SK-N-SH treated with all-trans-retinoic acid at 6 μM for 48 hours (cell line): ENCODE measurements at regions not wholly inside any gene's neighbourhood (a gene's known extent, or its start where the extent isn't known, plus 50 kb on each side); places are given as distances from the start of the nearest gene placed in this dataset.

ENCODE experiments used
- ATAC-seq: fragments of 200-7000 bp; cut with Tn5 transposase; 3 replicates; pipeline ENCODE4 v1.9.1; 2020; ENCODE audit warnings: mild to moderate bottlenecking, moderate library complexity
- ARNTL ChIP-seq: fragments of 450-650 bp; formaldehyde crosslinking; IDR thresholded peaks from 2 replicates; pipeline ENCODE4 v1.5.0; 2020; ENCODE audit warnings: low read depth, mild to moderate bottlenecking, moderate library complexity, borderline replicate concordance
- BACH2 ChIP-seq: fragments of 250-450 bp; sonication (Bioruptor Pico); IDR thresholded peaks from 2 replicates; pipeline ENCODE4 v1.9.0; 2021; ENCODE audit warnings: mild to moderate bottlenecking, borderline replicate concordance
- CSDC2 ChIP-seq: fragments of 250-450 bp; sonication (Bioruptor Pico); IDR thresholded peaks from 2 replicates; pipeline ENCODE4 v1.5.0; 2020; ENCODE audit warnings: mild to moderate bottlenecking, moderate library complexity
- GLIS3 ChIP-seq: fragments of 250-450 bp; sonication (Bioruptor Pico); IDR thresholded peaks from 2 replicates; pipeline ENCODE4 v1.5.0; 2020; ENCODE audit warnings: mild to moderate bottlenecking, moderate library complexity
- ISL1 ChIP-seq: fragments of 250-450 bp; sonication (Bioruptor Pico); IDR thresholded peaks from 2 replicates; pipeline ENCODE4 v2.1.2; 2022; ENCODE audit warnings: mild to moderate bottlenecking, moderate library complexity
- OSR1 ChIP-seq: fragments of 250-450 bp; sonication (Bioruptor Pico); IDR thresholded peaks from 2 replicates; pipeline ENCODE4 v1.8.0; 2022; ENCODE audit warnings: moderate library complexity, mild to moderate bottlenecking, inconsistent platforms
- POU6F1 ChIP-seq: fragments of 250-450 bp; sonication (Bioruptor Pico); IDR thresholded peaks from 2 replicates; pipeline ENCODE4 v1.8.0; 2021; ENCODE audit warnings: low read depth, mild to moderate bottlenecking, moderate library complexity, borderline replicate concordance
- PPARA ChIP-seq: fragments of 250-450 bp; sonication (Bioruptor Pico); IDR thresholded peaks from 2 replicates; pipeline ENCODE4 v1.5.0; 2020; ENCODE audit warnings: mild to moderate bottlenecking, borderline replicate concordance
- SNAI2 ChIP-seq: fragments of 250-450 bp; sonication (Bioruptor Pico); IDR thresholded peaks from 2 replicates; pipeline ENCODE4 v1.5.0; 2020; ENCODE audit warnings: mild to moderate bottlenecking, moderate library complexity
- TCF4 ChIP-seq: fragments of 250-450 bp; sonication (Bioruptor Pico); IDR thresholded peaks from 2 replicates; pipeline ENCODE4 v1.8.0; 2021; ENCODE audit warnings: mild to moderate bottlenecking, moderate library complexity, borderline replicate concordance
- TOX ChIP-seq: fragments of 250-450 bp; sonication (Bioruptor Pico); IDR thresholded peaks from 2 replicates; pipeline ENCODE4 v1.8.0; 2021; ENCODE audit warnings: mild to moderate bottlenecking, moderate library complexity, borderline replicate concordance
- ZC3H10 ChIP-seq: fragments of 250-450 bp; sonication (Bioruptor Pico); IDR thresholded peaks from 2 replicates; pipeline ENCODE4 v1.5.1; 2021; ENCODE audit warnings: mild to moderate bottlenecking, moderate library complexity
- ZFP3 ChIP-seq: fragments of 250-450 bp; sonication (Bioruptor Pico); IDR thresholded peaks from 2 replicates; pipeline ENCODE4 v1.5.0; 2020; ENCODE audit warnings: mild to moderate bottlenecking, moderate library complexity
- ZFP30 ChIP-seq: fragments of 450-650 bp; formaldehyde crosslinking; IDR thresholded peaks from 2 replicates; pipeline ENCODE4 v1.5.0; 2022; ENCODE audit warnings: mild to moderate bottlenecking, moderate library complexity
- ZNF565 ChIP-seq: fragments of 450-650 bp; formaldehyde crosslinking; conservative IDR thresholded peaks from 2 replicates; pipeline ENCODE4 v1.5.0; 2020; ENCODE audit warnings: low read depth, mild to moderate bottlenecking, moderate library complexity
- ZNF8 ChIP-seq: fragments of 450-650 bp; formaldehyde crosslinking; IDR thresholded peaks from 2 replicates; pipeline ENCODE4 v1.5.0; 2020; ENCODE audit warnings: mild to moderate bottlenecking, moderate library complexity
- TF ChIP-seq, protein P1 (sequence below): fragments of 250-450 bp; sonication (Bioruptor Pico); IDR thresholded peaks from 2 replicates; pipeline ENCODE4 v1.5.0; 2020; ENCODE audit warnings: mild to moderate bottlenecking, moderate library complexity
- TF ChIP-seq, protein P2 (sequence below): fragments of 250-450 bp; sonication (Bioruptor Pico); IDR thresholded peaks from 2 replicates; pipeline ENCODE4 v1.5.1; 2020; ENCODE audit warnings: low read depth, mild to moderate bottlenecking, moderate library complexity
- TF ChIP-seq, protein P3 (sequence below): fragments of 250-450 bp; sonication (Bioruptor Pico); IDR thresholded peaks from 2 replicates; pipeline ENCODE4 v1.8.0; 2020; ENCODE audit warnings: mild to moderate bottlenecking, moderate library complexity, borderline replicate concordance

DNA sequence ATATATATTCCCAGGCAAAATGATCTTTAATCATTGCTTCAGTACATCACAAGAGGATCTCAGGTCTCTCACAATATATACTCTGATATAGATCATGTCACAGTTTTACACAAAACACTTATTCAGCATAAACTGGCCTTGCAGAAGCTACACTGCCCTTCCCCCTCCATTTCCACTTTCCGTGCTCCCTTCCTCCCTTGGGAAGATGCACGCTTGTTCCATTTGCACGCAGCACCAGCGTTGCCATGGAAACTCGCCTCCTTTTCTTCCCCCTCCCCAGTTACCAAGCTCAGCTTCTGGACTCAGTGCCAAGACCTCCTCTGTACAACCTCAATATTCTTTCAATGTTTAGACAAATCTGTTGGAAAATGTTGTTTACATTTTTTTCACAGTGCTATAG, 154.6 kb downstream of the RFPL4B start (continued):
- TF ChIP-seq POU6F1 (CRISPR knock-in tag) (no peak), OSR1 (CRISPR knock-in tag) (no peak)
- TF ChIP-seq, protein P1, sequence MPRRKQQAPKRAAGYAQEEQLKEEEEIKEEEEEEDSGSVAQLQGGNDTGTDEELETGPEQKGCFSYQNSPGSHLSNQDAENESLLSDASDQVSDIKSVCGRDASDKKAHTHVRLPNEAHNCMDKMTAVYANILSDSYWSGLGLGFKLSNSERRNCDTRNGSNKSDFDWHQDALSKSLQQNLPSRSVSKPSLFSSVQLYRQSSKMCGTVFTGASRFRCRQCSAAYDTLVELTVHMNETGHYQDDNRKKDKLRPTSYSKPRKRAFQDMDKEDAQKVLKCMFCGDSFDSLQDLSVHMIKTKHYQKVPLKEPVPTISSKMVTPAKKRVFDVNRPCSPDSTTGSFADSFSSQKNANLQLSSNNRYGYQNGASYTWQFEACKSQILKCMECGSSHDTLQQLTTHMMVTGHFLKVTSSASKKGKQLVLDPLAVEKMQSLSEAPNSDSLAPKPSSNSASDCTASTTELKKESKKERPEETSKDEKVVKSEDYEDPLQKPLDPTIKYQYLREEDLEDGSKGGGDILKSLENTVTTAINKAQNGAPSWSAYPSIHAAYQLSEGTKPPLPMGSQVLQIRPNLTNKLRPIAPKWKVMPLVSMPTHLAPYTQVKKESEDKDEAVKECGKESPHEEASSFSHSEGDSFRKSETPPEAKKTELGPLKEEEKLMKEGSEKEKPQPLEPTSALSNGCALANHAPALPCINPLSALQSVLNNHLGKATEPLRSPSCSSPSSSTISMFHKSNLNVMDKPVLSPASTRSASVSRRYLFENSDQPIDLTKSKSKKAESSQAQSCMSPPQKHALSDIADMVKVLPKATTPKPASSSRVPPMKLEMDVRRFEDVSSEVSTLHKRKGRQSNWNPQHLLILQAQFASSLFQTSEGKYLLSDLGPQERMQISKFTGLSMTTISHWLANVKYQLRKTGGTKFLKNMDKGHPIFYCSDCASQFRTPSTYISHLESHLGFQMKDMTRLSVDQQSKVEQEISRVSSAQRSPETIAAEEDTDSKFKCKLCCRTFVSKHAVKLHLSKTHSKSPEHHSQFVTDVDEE = no peak
- TF ChIP-seq, all 23 proteins: peak for 0

DNA sequence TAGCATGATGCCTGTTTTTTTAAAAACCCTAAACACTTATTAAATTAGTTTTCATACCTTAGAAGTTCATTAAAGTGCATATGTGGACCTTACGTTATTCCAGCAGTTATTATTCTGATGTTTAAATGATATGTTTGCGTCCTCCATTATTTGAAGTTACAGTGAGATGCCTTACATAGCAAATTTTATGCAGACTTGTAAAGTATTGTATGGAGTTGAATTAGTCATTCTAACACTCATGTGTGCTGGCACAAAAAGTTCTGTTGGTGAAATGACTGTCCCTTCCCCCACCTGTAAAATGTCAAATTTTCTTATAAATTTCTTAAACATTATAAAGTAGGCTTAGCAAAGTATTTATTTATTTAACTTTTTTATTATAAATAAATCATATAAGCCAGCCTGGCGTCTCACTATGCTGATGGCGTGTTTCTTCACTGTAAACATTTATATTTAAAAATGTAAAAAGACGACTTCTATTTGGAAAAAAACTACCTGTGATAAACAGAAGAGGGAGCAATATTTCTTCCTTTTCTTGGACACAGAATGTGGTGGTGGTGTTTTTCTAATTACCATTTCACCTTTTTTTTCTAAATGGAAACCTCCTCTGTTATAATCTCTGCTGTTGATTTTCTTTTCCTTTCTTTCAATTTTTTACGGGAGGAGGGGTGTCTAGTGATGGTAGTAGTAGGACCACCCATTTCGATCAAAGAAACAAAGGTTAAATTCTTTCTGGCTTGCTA, 155.4 kb downstream of the RFPL4B start:
- ATAC-seq = no peak

GRCh38 chr6:112503091-112503596, 156.0 kb downstream of the RFPL4B start:
- TF ChIP-seq, protein P2, sequence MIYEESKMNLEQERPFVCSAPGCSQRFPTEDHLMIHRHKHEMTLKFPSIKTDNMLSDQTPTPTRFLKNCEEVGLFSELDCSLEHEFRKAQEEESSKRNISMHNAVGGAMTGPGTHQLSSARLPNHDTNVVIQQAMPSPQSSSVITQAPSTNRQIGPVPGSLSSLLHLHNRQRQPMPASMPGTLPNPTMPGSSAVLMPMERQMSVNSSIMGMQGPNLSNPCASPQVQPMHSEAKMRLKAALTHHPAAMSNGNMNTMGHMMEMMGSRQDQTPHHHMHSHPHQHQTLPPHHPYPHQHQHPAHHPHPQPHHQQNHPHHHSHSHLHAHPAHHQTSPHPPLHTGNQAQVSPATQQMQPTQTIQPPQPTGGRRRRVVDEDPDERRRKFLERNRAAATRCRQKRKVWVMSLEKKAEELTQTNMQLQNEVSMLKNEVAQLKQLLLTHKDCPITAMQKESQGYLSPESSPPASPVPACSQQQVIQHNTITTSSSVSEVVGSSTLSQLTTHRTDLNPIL = no peak
- no peak for ATAC-seq

More for the DNA sequence above, 155.4 kb downstream of the RFPL4B start:
- no peak for TF ChIP-seq POU6F1 (CRISPR knock-in tag)
- TF ChIP-seq TOX (CRISPR knock-in tag) = no peak
- no peak for TF ChIP-seq ZNF8 (CRISPR knock-in tag)
- no peak for TF ChIP-seq GLIS3 (CRISPR knock-in tag)
- no peak for TF ChIP-seq CSDC2 (CRISPR knock-in tag)
- no peak for TF ChIP-seq ZNF565 (CRISPR knock-in tag)
- no peak for TF ChIP-seq ISL1
- TF ChIP-seq ZFP30 (CRISPR knock-in tag) = no peak
- TF ChIP-seq ZFP3 (CRISPR knock-in tag) = no peak
- TF ChIP-seq, protein P3, sequence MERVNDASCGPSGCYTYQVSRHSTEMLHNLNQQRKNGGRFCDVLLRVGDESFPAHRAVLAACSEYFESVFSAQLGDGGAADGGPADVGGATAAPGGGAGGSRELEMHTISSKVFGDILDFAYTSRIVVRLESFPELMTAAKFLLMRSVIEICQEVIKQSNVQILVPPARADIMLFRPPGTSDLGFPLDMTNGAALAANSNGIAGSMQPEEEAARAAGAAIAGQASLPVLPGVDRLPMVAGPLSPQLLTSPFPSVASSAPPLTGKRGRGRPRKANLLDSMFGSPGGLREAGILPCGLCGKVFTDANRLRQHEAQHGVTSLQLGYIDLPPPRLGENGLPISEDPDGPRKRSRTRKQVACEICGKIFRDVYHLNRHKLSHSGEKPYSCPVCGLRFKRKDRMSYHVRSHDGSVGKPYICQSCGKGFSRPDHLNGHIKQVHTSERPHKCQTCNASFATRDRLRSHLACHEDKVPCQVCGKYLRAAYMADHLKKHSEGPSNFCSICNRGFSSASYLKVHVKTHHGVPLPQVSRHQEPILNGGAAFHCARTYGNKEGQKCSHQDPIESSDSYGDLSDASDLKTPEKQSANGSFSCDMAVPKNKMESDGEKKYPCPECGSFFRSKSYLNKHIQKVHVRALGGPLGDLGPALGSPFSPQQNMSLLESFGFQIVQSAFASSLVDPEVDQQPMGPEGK (CRISPR knock-in tag) = no peak
- TF ChIP-seq TCF4 (CRISPR knock-in tag) = no peak
- TF ChIP-seq PPARA (CRISPR knock-in tag) = no peak
- TF ChIP-seq OSR1 (CRISPR knock-in tag) = no peak
- no peak for TF ChIP-seq ARNTL (CRISPR knock-in tag)
- no peak for TF ChIP-seq SNAI2 (CRISPR knock-in tag)

DNA sequence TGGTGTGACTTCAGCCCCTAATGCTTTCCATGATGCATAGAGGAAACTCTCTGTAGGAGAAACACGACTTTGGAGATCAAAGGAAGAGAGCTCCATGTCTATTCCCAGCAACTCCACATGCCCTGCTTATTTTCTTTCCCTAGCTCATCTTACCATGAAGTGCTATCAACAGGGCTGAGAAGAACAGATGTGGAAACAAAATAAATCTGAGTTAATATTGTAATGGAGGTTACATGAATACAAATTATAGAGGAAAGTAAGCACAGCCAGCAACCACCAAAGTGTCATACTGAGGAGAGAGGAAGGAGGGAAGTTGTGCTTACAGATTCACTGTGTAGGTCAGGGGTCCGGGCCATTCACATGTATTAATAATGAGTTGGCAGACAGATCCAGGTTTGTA, 157.5 kb downstream of the RFPL4B start:
- ATAC-seq = no peak
- no peak for TF ChIP-seq ZFP3 (CRISPR knock-in tag)
- TF ChIP-seq ARNTL (CRISPR knock-in tag) = no peak
- no peak for TF ChIP-seq TOX (CRISPR knock-in tag)
- TF ChIP-seq, protein P3 (CRISPR knock-in tag) = no peak
- TF ChIP-seq POU6F1 (CRISPR knock-in tag) = no peak
- TF ChIP-seq, protein P2 = no peak
- no peak for TF ChIP-seq BACH2 (CRISPR knock-in tag)
- TF ChIP-seq ZFP30 (CRISPR knock-in tag) = no peak
- no peak for TF ChIP-seq ZNF565 (CRISPR knock-in tag)
- TF ChIP-seq ISL1 = no peak
- no peak for TF ChIP-seq ZC3H10 (CRISPR knock-in tag)
- no peak for TF ChIP-seq GLIS3 (CRISPR knock-in tag)
- TF ChIP-seq TCF4 (CRISPR knock-in tag) = no peak
